Endothelial cell of umbilical vein (primary cell): ENCODE measurements at regions not wholly inside any gene's neighbourhood (a gene's known extent, or its start where the extent isn't known, plus 50 kb on each side); places are given as distances from the start of the nearest gene placed in this dataset.
A peak's percentile ranks its signal among the peaks of the same experiment; 100 is the strongest.

ENCODE experiments used
- BruUV-seq: library from RNA; stranded (reverse); fragments of 400-500 nt; replicated peaks from 2 replicates; lab custom pipeline; 2021; lab: Mats Ljungman, UMichigan
- CTCF ChIA-PET: fragments of 300-600, 350-600 bp; sonication (Branson Sonifier 250); formaldehyde crosslinking; loops from one replicate; lab custom pipeline; 2021; ENCODE audit warnings: antibody characterized with exemption, inconsistent platforms; lab: Charles Lee
- POLR2A ChIA-PET: fragments of 300-600, 350-600 bp; sonication (Branson Sonifier 250); formaldehyde crosslinking; loops from one replicate; lab custom pipeline; 2021; ENCODE audit warnings: antibody characterized with exemption, inconsistent platforms; lab: Charles Lee
- DNase-seq: peaks from one replicate; pipeline ENCODE4 v3.0.0-alpha.2; 2011; ENCODE audit warnings: low read depth, low spot score
- FAIRE-seq: peaks from 2 replicates; lab custom pipeline; 2011; peaks lifted over from hg19 to GRCh38; lab: Jason Lieb, UNC
- H2AFZ ChIP-seq: 2 replicates; pipeline ENCODE4 v1.6.0; 2012; ENCODE audit warnings: low read depth, low read length, control low read depth, inconsistent platforms
- H3K27ac ChIP-seq: 2 replicates; pipeline ENCODE4 v1.5.1; 2011; ENCODE audit warnings: low read depth, mild to moderate bottlenecking, control low read depth, low read length, moderate library complexity; ENCODE audit not compliant: insufficient read depth
- H3K27me3 ChIP-seq, 2 experiments: 2 replicates each; pipeline versions ENCODE4 v1.6.0 to v1.6.1; 2011; ENCODE audit warnings: low read length in 2 of 2, mixed read lengths in 1 of 2; ENCODE audit not compliant: control insufficient read depth in 2 of 2, insufficient read depth in 2 of 2
- H3K36me3 ChIP-seq, 2 experiments: 2 replicates in 1 of 2; 3 replicates in 1 of 2; pipeline ENCODE4 v1.5.1; 2011; ENCODE audit warnings: low read length in 2 of 2, mild to moderate bottlenecking in 1 of 2, moderate library complexity in 1 of 2; ENCODE audit not compliant: control insufficient read depth in 2 of 2, insufficient read depth in 2 of 2; ENCODE audit errors: extremely low read depth in 1 of 2
- H3K4me1 ChIP-seq: 3 replicates; pipeline ENCODE4 v1.5.1; 2011; ENCODE audit warnings: mild to moderate bottlenecking, low read length; ENCODE audit not compliant: control insufficient read depth, insufficient read depth; ENCODE audit errors: extremely low read depth
- H3K4me2 ChIP-seq: 2 replicates; pipeline ENCODE4 v1.6.1; 2011; ENCODE audit warnings: low read length, control low read depth, mixed read lengths; ENCODE audit not compliant: insufficient read depth
- H3K4me3 ChIP-seq, 3 experiments: fragments of 200-600 bp in 1 of 3; sonication (generic), shearing (Covaris generic) in 1 of 3; replicated peaks in 1 of 3; 2 replicates each; pipeline ENCODE4 v1.5.1; 2011 to 2016; ENCODE audit warnings: control low read depth in 3 of 3, low read length in 3 of 3, mild to moderate bottlenecking in 2 of 3, inconsistent platforms in 1 of 3, low read depth in 1 of 3, moderate library complexity in 1 of 3; ENCODE audit not compliant: insufficient read depth in 1 of 3
- H3K79me2 ChIP-seq: 2 replicates; pipeline ENCODE4 v1.6.0; 2012; ENCODE audit warnings: low read length, inconsistent platforms; ENCODE audit not compliant: control insufficient read depth, insufficient read depth
- H3K9ac ChIP-seq: replicated peaks from 2 replicates; pipeline ENCODE3; 2011; ENCODE audit warnings: low read length, control low read depth; ENCODE audit not compliant: insufficient read depth; ENCODE audit errors: extremely low read depth
- H3K9me1 ChIP-seq: replicated peaks from 3 replicates; pipeline ENCODE4 v1.6.0; 2011; ENCODE audit warnings: mild to moderate bottlenecking, low read length; ENCODE audit not compliant: control insufficient read depth, insufficient read depth; ENCODE audit errors: extremely low read depth
- H3K9me3 ChIP-seq: replicated peaks from 2 replicates; pipeline ENCODE4 v1.5.1; 2012; ENCODE audit warnings: low read length, inconsistent platforms; ENCODE audit not compliant: control insufficient read depth, insufficient read depth
- H4K20me1 ChIP-seq: replicated peaks from 2 replicates; pipeline ENCODE3; 2011; ENCODE audit warnings: mild to moderate bottlenecking, low read length; ENCODE audit not compliant: control insufficient read depth, insufficient read depth; ENCODE audit errors: extremely low read depth
- CTCF ChIP-seq, 2 donors: IDR thresholded peaks; 1 replicate in 1 of 2; 2 replicates in 1 of 2; pipeline ENCODE4 v1.5.1; 2011; ENCODE audit warnings: low read length in 2 of 2, mild to moderate bottlenecking in 2 of 2, moderate library complexity in 2 of 2, control low read depth in 1 of 2, inconsistent platforms in 1 of 2, low read depth in 1 of 2; ENCODE audit not compliant: insufficient read depth in 1 of 2; ENCODE audit errors: extremely low read depth in 1 of 2
- EZH2 ChIP-seq: IDR thresholded peaks from 2 replicates; pipeline ENCODE4 v1.6.1; 2012; ENCODE audit warnings: borderline replicate concordance, low read depth, mild to moderate bottlenecking, moderate library complexity, low read length, inconsistent platforms; ENCODE audit not compliant: severe bottlenecking
- FOS ChIP-seq: IDR thresholded peaks from 2 replicates; pipeline ENCODE4 v1.6.1; 2011; ENCODE audit warnings: mild to moderate bottlenecking, low read length, moderate library complexity, borderline replicate concordance; ENCODE audit not compliant: insufficient read depth
- GATA2 ChIP-seq: IDR thresholded peaks from 2 replicates; pipeline ENCODE4 v1.7.0; 2011; ENCODE audit warnings: low read depth, mild to moderate bottlenecking, moderate library complexity, mixed read lengths, low read length; ENCODE audit not compliant: insufficient read length, insufficient read depth
- JUN ChIP-seq: IDR thresholded peaks from 2 replicates; pipeline ENCODE4 v1.6.1; 2011; ENCODE audit warnings: borderline replicate concordance, low read depth; ENCODE audit not compliant: insufficient read length, insufficient read depth
- MAX ChIP-seq: IDR thresholded peaks from 2 replicates; pipeline ENCODE4 v1.6.1; 2011; ENCODE audit not compliant: insufficient read depth, insufficient read length
- MYC ChIP-seq: IDR thresholded peaks from one replicate; pipeline ENCODE4 v1.6.1; 2011; ENCODE audit warnings: mild to moderate bottlenecking, low read depth, low read length
- POLR2A ChIP-seq: IDR thresholded peaks from 2 replicates; pipeline ENCODE4 v1.6.1; 2012; ENCODE audit warnings: low read depth, mild to moderate bottlenecking, control low read depth, low read length
- POLR2AphosphoS5 ChIP-seq: IDR thresholded peaks from 2 replicates; pipeline ENCODE4 v1.6.1; 2012; ENCODE audit warnings: low read depth, mild to moderate bottlenecking, control low read depth, low read length, moderate library complexity; ENCODE audit not compliant: insufficient read depth
- dilution Hi-C: fragments of 300-500 bp; cut with MboI; formaldehyde crosslinking; loops from one replicate; pipeline ENCODE4 v1.15.0; 2019; ENCODE audit warnings: low sequenced_read_pairs; ENCODE audit not compliant: extremely low pct_ligation_motif_present
- intact Hi-C: fragments of 100-400 bp; cut with micrococcal nuclease; formaldehyde crosslinking; loops from one replicate; pipeline ENCODE4 v1.10.0; 2022

- dilution Hi-C loops, result no loop called here
- Histone ChIP-seq H3K4me1 (no peaks in the 10 kb centered on the region), H3K4me2 (no peak overlapping the region), H3K9ac (no peak overlapping the region), H3K9me1 (no peaks in the 10 kb centered on the region), H3K27me3 (no peaks in the 10 kb centered on the region), H3K9me3 (no peaks in the 10 kb centered on the region), H4K20me1 (no peaks in the 10 kb centered on the region), H2AFZ (peak overlapping the region; percentile 17), H3K4me3 (no peak overlapping the region), H3K79me2 (no peaks in the 10 kb centered on the region), H3K36me3 (no peaks in the 10 kb centered on the region), H3K27ac (no peak overlapping the region)
- CTCF ChIA-PET, result no interaction called here
- TF ChIP-seq FOS, result no peak
- TF ChIP-seq JUN, result no peak
- TF ChIP-seq MAX, result no peak
- no peak for TF ChIP-seq GATA2
- no peak for TF ChIP-seq POLR2AphosphoS5
- TF ChIP-seq POLR2A, result no peak
- TF ChIP-seq EZH2, result no peak
- no peak for TF ChIP-seq MYC
- no peak for TF ChIP-seq CTCF (IDR thresholded peaks at IDR 0.05; ENCODE audit: extremely low read depth in 1 of 2, insufficient read depth in 1 of 2, low read depth in 1 of 2, low read length in 2 of 2)
- POLR2A ChIA-PET, result no interaction called here
- no TSS peak for BruUV-seq
- FAIRE-seq (no peak), DNase-seq (no peak)
- intact Hi-C loops, result no loop called here
Observed at GRCh38 chr5:99449786-99450185, 521.0 kb upstream of the CHD1 start.
